Astrocyte (in vitro differentiated cells and primary cell): ENCODE measurements at regions not wholly inside any gene's neighbourhood (a gene's known extent, or its start where the extent isn't known, plus 50 kb on each side); places are given as distances from the start of the nearest gene placed in this dataset.

Experiments
- EZH2 ChIP-seq: IDR thresholded peaks from 2 replicates; pipeline ENCODE4 v1.6.1; 2012; ENCODE audit warnings: mild to moderate bottlenecking, low read length, inconsistent platforms; ENCODE audit not compliant: insufficient read depth
- TF ChIP-seq, protein P1 (sequence below): IDR thresholded peaks from 2 replicates; pipeline ENCODE4 v1.5.1; 2011; ENCODE audit warnings: low read depth, mild to moderate bottlenecking, inconsistent platforms, low read length, moderate library complexity; ENCODE audit not compliant: insufficient read depth

DNA sequence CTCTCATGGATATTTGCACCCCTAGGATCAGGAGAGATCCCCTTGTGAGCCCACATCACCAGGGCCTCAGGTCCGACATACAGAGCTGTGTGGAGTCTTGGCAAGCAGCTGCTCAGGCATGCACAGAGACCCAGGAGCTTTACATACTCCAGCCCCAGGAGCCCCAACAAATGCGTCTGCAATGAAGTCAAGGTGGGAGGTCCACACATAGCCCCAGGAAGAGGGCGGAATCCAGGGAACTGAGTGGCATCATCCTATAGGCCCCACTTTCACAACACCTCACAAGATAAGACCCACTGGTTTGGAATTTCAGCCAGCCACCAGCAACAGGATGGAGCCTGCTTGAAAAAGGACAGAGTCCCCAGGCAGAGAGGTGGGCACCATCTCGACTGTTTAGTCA, 106.7 kb downstream of the LSMEM1 start:
- TF ChIP-seq, protein P1, sequence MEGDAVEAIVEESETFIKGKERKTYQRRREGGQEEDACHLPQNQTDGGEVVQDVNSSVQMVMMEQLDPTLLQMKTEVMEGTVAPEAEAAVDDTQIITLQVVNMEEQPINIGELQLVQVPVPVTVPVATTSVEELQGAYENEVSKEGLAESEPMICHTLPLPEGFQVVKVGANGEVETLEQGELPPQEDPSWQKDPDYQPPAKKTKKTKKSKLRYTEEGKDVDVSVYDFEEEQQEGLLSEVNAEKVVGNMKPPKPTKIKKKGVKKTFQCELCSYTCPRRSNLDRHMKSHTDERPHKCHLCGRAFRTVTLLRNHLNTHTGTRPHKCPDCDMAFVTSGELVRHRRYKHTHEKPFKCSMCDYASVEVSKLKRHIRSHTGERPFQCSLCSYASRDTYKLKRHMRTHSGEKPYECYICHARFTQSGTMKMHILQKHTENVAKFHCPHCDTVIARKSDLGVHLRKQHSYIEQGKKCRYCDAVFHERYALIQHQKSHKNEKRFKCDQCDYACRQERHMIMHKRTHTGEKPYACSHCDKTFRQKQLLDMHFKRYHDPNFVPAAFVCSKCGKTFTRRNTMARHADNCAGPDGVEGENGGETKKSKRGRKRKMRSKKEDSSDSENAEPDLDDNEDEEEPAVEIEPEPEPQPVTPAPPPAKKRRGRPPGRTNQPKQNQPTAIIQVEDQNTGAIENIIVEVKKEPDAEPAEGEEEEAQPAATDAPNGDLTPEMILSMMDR, result no peak
- TF ChIP-seq EZH2, result no peak
